ENCODE measurements at regions not wholly inside any gene's neighbourhood (a gene's known extent, or its start where the extent isn't known, plus 50 kb on each side); places are given as distances from the start of the nearest gene placed in this dataset.

DNA sequence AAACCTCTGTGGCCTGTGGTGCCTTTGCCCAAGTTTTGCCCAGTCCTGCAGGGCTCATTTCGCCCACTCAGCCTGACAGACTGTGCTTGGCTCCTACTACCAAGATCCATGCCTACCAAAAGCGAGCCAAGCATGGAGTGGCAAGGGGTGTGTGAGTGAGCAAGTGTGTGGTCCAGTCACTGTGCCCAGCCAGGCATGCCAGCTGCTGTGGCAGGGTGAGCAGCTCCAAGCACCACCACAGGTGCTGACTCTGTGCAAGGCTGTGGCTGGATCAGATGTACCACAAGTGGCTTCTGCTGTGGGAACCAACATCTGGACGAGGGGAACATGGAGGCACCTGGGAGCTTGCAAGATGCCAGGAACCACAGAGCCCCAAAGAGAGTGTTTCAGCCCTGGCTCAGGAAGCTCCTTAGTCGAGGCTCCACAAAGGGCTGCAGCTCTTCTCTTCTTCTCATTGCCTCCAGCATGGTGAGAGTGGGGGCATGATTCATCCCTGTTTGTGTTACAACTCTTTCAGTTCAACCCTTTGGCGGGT, 1564.2 kb upstream of the MIR17HG start:
- TF ChIP-seq ZSCAN20 (CRISPR knock-in tag; IDR thresholded peaks at IDR 0.05) (no peak), PBX3 (IDR thresholded peaks at IDR 0.05) (no peak), POLR2A (IDR thresholded peaks at IDR 0.05; ENCODE audit: low read length) (no peak), KDM1A (IDR thresholded peaks at IDR 0.05; ENCODE audit: low read depth) (no peak), RFX5 (IDR thresholded peaks at IDR 0.05) (no peak), RNF2 (IDR thresholded peaks at IDR 0.05; ENCODE audit: borderline replicate concordance, low read depth) (no peak), EP300 (IDR thresholded peaks at IDR 0.05) (no peak), CEBPB (IDR thresholded peaks at IDR 0.05) (no peak), CTCF (IDR thresholded peaks at IDR 0.05) (no peak), JUN (IDR thresholded peaks at IDR 0.05) (no peak)
- TF ChIP-seq, protein P1, sequence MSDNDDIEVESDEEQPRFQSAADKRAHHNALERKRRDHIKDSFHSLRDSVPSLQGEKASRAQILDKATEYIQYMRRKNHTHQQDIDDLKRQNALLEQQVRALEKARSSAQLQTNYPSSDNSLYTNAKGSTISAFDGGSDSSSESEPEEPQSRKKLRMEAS (IDR thresholded peaks at IDR 0.05): no peak
